ENCODE measurements at regions not wholly inside any gene's neighbourhood (a gene's known extent, or its start where the extent isn't known, plus 50 kb on each side); places are given as distances from the start of the nearest gene placed in this dataset.

- DNase-seq, result no peak
These were observed 720.7 kb downstream of the OLFM4 start for GRCh38 chr13:53749306-53749705.

- DNase-seq, result no peak
These were observed 730.4 kb downstream of the OLFM4 start for GRCh38 chr13:53759016-53759415.

- no peak for DNase-seq
These were observed 747.2 kb downstream of the OLFM4 start for GRCh38 chr13:53775807-53776206.

GRCh38 chr13:53778937-53779336, 750.3 kb downstream of the OLFM4 start:
- no peak for DNase-seq

- DNase-seq, result no peak
These were observed 753.3 kb downstream of the OLFM4 start for GRCh38 chr13:53781941-53782340.

GRCh38 chr13:53782488-53782961, 753.9 kb downstream of the OLFM4 start:
- DNase-seq, result no peak

- no peak for DNase-seq
These were observed 754.9 kb downstream of the OLFM4 start for GRCh38 chr13:53783471-53783870.

- no peak for DNase-seq
These were observed 759.7 kb downstream of the OLFM4 start for GRCh38 chr13:53788286-53788685.

GRCh38 chr13:53800011-53800410, 771.4 kb downstream of the OLFM4 start:
- DNase-seq, result no peak

GRCh38 chr13:53807251-53807834, 778.7 kb downstream of the OLFM4 start:
- no peak for DNase-seq

- no peak for DNase-seq
These were observed 793.0 kb downstream of the OLFM4 start for GRCh38 chr13:53821632-53822031.

- DNase-seq, result no peak
These were observed 793.5 kb downstream of the OLFM4 start for GRCh38 chr13:53822136-53822535.

- no peak for DNase-seq
These were observed 810.8 kb downstream of the OLFM4 start for GRCh38 chr13:53839461-53839860.

- no peak for DNase-seq
These were observed 816.0 kb downstream of the OLFM4 start for GRCh38 chr13:53844473-53845146.

GRCh38 chr13:53847502-53847901, 818.9 kb downstream of the OLFM4 start:
- no peak for DNase-seq

- no peak for DNase-seq
These were observed 819.9 kb downstream of the OLFM4 start for GRCh38 chr13:53848366-53848961.

GRCh38 chr13:53854321-53854720, 825.7 kb downstream of the OLFM4 start:
- DNase-seq, result no peak

- DNase-seq, result no peak
These were observed 828.1 kb downstream of the OLFM4 start for GRCh38 chr13:53856573-53857195.

- DNase-seq, result no peak
These were observed 834.9 kb downstream of the OLFM4 start for GRCh38 chr13:53863520-53863919.

GRCh38 chr13:53873558-53873957, 844.9 kb downstream of the OLFM4 start:
- no peak for DNase-seq

- DNase-seq, result no peak
These were observed 850.2 kb downstream of the OLFM4 start for GRCh38 chr13:53878861-53879260.

GRCh38 chr13:53885997-53886396, 857.4 kb downstream of the OLFM4 start:
- DNase-seq, result no peak

- DNase-seq, result no peak
These were observed 862.1 kb downstream of the OLFM4 start for GRCh38 chr13:53890696-53891095.

- DNase-seq, result no peak
These were observed 873.0 kb downstream of the OLFM4 start for GRCh38 chr13:53901593-53901992.
